ENCODE measurements at regions not wholly inside any gene's neighbourhood (a gene's known extent, or its start where the extent isn't known, plus 50 kb on each side); places are given as distances from the start of the nearest gene placed in this dataset.

- no peak for TF ChIP-seq CTCF (IDR thresholded peaks at IDR 0.05 in 4 of 5, conservative IDR thresholded peaks at IDR 0.05 in 1 of 5)
- TF ChIP-seq POLR2A (IDR thresholded peaks at IDR 0.05), result no peak
Measured at GRCh38 chr15:36059596-36059995, 513.6 kb upstream of the DPH6 start.
